ENCODE measurements at regions not wholly inside any gene's neighbourhood (a gene's known extent, or its start where the extent isn't known, plus 50 kb on each side); places are given as distances from the start of the nearest gene placed in this dataset.

GRCh38 chrX:131828482-131828881, 194.6 kb upstream of the STK26 start:
- TF ChIP-seq REST (IDR thresholded peaks at IDR 0.05; ENCODE audit: low read depth), result no peak
- TF ChIP-seq CTCF (IDR thresholded peaks at IDR 0.05 in 2 of 3, conservative IDR thresholded peaks at IDR 0.05 in 1 of 3; ENCODE audit: borderline replicate concordance in 1 of 3, insufficient read depth in 1 of 3, low read depth in 2 of 3, low read length in 2 of 3), result no peak
- no peak for TF ChIP-seq JUND (IDR thresholded peaks at IDR 0.05)
- no peak for TF ChIP-seq POLR2A (IDR thresholded peaks at IDR 0.05; ENCODE audit: borderline replicate concordance, extremely low read depth, insufficient read depth, insufficient read length)
